Hepatocyte (in vitro differentiated cells): ENCODE measurements at regions not wholly inside any gene's neighbourhood (a gene's known extent, or its start where the extent isn't known, plus 50 kb on each side); places are given as distances from the start of the nearest gene placed in this dataset.
A peak's percentile ranks its signal among the peaks of the same experiment; 100 is the strongest.
"Not testable (repeated sequence)": the region's sequence is repeated elsewhere in the genome, so short reads cannot be mapped to it uniquely, and the experiment has no call there.

Experiments used
- DNase-seq: peaks from one replicate; pipeline ENCODE4 v3.0.0-alpha.2; 2016; ENCODE audit warnings: low spot score
- H2AFZ ChIP-seq: fragments of 200-600 bp; sonication (generic); 2 replicates; pipeline ENCODE4 v1.6.0; 2016; ENCODE audit warnings: antibody characterized with exemption, mild to moderate bottlenecking
- H3K27ac ChIP-seq: fragments of 200-600 bp; sonication (generic); 2 replicates; pipeline ENCODE4 v1.5.1; 2016; ENCODE audit warnings: mild to moderate bottlenecking
- H3K27me3 ChIP-seq: fragments of 200-600 bp; sonication (generic); 2 replicates; pipeline ENCODE4 v1.6.1; 2016
- H3K36me3 ChIP-seq: fragments of 200-600 bp; sonication (generic); replicated peaks from 2 replicates; pipeline ENCODE4 v1.5.1; 2016; ENCODE audit warnings: low read depth; ENCODE audit not compliant: insufficient read depth
- H3K4me1 ChIP-seq: fragments of 200-600 bp; sonication (generic); 2 replicates; pipeline ENCODE4 v1.5.1; 2016; ENCODE audit warnings: mild to moderate bottlenecking, moderate library complexity; ENCODE audit not compliant: insufficient read depth
- H3K4me2 ChIP-seq: fragments of 200-600 bp; sonication (generic); 2 replicates; pipeline ENCODE4 v1.6.0; 2016
- H3K4me3 ChIP-seq: fragments of 200-600 bp; sonication (generic); 2 replicates; pipeline ENCODE4 v1.5.1; 2016; ENCODE audit warnings: mild to moderate bottlenecking
- H3K79me2 ChIP-seq: fragments of 200-600 bp; sonication (generic); 2 replicates; pipeline ENCODE4 v1.6.0; 2017; ENCODE audit warnings: mild to moderate bottlenecking
- H3K9me2 ChIP-seq: fragments of 200-600 bp; sonication (generic); replicated peaks from 2 replicates; pipeline ENCODE4 v1.6.0; 2017; ENCODE audit warnings: mild to moderate bottlenecking; ENCODE audit not compliant: insufficient read depth
- H3K9me3 ChIP-seq: fragments of 200-600 bp; sonication (generic); 2 replicates; pipeline ENCODE4 v1.5.1; 2016; ENCODE audit warnings: low read depth, mild to moderate bottlenecking
- H4K20me1 ChIP-seq: fragments of 200-600 bp; sonication (generic); 2 replicates; pipeline ENCODE4 v1.6.0; 2016; ENCODE audit warnings: mild to moderate bottlenecking; ENCODE audit not compliant: insufficient read depth, poor library complexity, severe bottlenecking
- EZH2 ChIP-seq: fragments of 200-600 bp; sonication (generic); IDR thresholded peaks from 2 replicates; pipeline ENCODE4 v1.6.1; 2016; ENCODE audit warnings: antibody characterized with exemption, mild to moderate bottlenecking, borderline replicate concordance
- EZH2phosphoT487 ChIP-seq: fragments of 200-600 bp; sonication (generic); IDR thresholded peaks from one replicate; pipeline ENCODE4 v1.6.1; 2018; ENCODE audit warnings: antibody characterized with exemption, mild to moderate bottlenecking, low read depth, moderate library complexity; ENCODE audit not compliant: unreplicated experiment, severe bottlenecking
- WGBS: methylation state at CpG from one replicate; pipeline ENCODE4 v1.1.6; 2016; ENCODE audit warnings: low lambda C conversion rate; ENCODE audit errors: missing lambda C conversion rate; 5-methylcytosine and 5-hydroxymethylcytosine counted together
- TF ChIP-seq, protein P1 (sequence below): fragments of 200-600 bp; sonication (generic); IDR thresholded peaks from 2 replicates; pipeline ENCODE4 v1.5.1; 2016; ENCODE audit warnings: antibody characterized with exemption, mild to moderate bottlenecking; ENCODE audit not compliant: poor library complexity

DNA sequence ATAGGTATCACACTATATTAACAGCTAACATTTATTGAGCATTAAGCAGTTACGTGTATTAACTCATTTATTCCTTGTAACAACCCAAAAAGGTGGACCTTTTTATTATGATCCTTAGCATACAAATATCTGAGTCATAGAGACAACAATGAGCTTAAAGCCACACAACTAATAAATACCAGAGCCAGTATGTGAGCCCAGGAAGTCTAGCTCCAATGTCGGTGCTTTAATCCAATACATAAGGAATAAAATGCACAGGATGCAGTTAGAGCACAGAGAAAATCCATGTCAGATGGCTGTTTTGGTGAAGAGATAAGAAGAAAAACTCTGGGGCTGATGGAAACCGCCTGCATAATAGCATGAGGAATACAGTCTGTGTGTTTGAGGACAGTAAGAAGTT lies 888.6 kb downstream of the TMTC2 start:
- Histone ChIP-seq H3K36me3 (no peaks in the 10 kb centered on the region), H3K4me1 (no peaks in the 10 kb centered on the region), H3K9me2 (no peaks in the 10 kb centered on the region), H3K9me3 (no peaks in the 10 kb centered on the region), H2AFZ (no peak overlapping the region), H3K4me3 (no peak overlapping the region), H3K79me2 (no peaks in the 10 kb centered on the region), H3K27me3 (no peaks in the 10 kb centered on the region), H3K4me2 (no peak overlapping the region), H4K20me1 (no peaks in the 10 kb centered on the region), H3K27ac (no peak overlapping the region)
- DNase-seq, result no peak
- TF ChIP-seq EZH2 (no peak), EZH2phosphoT487 (no peak)
- TF ChIP-seq, protein P1, sequence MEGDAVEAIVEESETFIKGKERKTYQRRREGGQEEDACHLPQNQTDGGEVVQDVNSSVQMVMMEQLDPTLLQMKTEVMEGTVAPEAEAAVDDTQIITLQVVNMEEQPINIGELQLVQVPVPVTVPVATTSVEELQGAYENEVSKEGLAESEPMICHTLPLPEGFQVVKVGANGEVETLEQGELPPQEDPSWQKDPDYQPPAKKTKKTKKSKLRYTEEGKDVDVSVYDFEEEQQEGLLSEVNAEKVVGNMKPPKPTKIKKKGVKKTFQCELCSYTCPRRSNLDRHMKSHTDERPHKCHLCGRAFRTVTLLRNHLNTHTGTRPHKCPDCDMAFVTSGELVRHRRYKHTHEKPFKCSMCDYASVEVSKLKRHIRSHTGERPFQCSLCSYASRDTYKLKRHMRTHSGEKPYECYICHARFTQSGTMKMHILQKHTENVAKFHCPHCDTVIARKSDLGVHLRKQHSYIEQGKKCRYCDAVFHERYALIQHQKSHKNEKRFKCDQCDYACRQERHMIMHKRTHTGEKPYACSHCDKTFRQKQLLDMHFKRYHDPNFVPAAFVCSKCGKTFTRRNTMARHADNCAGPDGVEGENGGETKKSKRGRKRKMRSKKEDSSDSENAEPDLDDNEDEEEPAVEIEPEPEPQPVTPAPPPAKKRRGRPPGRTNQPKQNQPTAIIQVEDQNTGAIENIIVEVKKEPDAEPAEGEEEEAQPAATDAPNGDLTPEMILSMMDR, result no peak
- 57% methylated on average over 3 of the region's 3 CpGs for WGBS

DNA sequence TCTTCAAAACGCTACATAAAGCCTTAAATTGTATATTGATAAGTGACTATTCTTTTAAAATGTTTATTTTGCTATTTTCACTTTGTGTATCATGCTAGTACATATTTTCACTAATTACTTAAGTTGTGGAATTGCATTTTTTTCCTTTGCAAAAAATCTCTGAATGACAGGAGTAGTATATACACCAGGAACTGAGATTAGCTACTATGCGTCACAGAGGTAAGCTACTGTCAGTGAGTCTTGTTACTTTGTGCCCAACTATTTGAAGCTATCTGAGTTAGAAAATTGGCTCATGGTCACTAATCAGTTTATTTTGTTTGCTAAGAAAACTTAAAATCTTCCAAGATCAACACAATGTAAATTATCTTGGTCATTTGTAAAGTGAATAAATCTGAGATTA lies 887.4 kb downstream of the TMTC2 start:
- Histone ChIP-seq H3K27me3 (no peaks in the 10 kb centered on the region), H3K4me1 (no peaks in the 10 kb centered on the region), H3K4me2 (no peak overlapping the region), H3K27ac (peak overlapping the region; percentile 12), H4K20me1 (no peaks in the 10 kb centered on the region), H3K36me3 (no peaks in the 10 kb centered on the region), H2AFZ (no peak overlapping the region), H3K9me3 (no peaks in the 10 kb centered on the region), H3K4me3 (no peak overlapping the region), H3K9me2 (no peaks in the 10 kb centered on the region), H3K79me2 (no peaks in the 10 kb centered on the region)
- TF ChIP-seq EZH2, result no peak
- DNase-seq, result no peak
- WGBS, result 83% methylated on average over 2 of the region's 2 CpGs

DNA sequence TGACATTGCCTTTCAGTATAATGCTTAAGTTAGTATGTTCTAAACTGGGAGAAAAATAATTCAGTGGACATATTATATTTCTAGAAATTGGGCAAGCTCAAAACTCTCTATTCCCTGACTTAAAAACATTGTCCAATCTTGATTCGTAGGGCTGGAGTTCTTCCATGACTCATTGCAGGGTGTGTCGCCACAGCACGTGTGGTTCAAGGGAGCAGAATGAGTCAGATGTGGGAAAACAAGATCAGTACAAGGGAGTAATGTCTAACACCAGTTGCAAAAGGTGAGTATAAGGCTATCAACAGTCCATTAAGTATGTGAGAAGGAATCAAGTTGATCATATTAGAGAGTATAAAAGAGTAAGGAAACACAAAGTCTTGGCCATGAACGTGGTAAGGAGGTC lies 887.0 kb downstream of the TMTC2 start:
- no peak overlapping the region for H3K4me2 ChIP-seq

DNA sequence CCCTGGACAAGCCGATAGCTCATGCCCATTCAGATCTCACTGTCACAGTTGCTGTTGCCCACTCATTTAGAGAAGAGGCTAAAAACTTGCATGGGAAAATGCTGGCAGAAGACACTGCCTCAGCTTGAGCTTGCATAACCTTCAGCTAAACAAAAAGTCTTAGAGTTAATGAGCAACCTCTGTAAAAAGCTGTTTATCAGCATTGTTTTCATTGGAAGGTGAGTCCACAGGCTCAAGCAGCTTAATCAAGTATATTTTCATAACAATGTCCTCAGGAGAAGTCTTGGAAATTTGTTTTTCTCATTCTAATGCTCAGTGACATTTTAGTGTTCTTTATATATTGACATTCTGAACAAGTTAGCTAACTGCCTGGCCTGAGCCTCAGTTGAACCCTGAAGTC lies 872.9 kb downstream of the TMTC2 start:
- no peak for DNase-seq
- Histone ChIP-seq H3K9me2 (no peaks in the 10 kb centered on the region), H3K79me2 (no peaks in the 10 kb centered on the region), H4K20me1 (no peaks in the 10 kb centered on the region), H3K27ac (no peak overlapping the region), H3K4me1 (no peaks in the 10 kb centered on the region), H3K4me2 (no peak overlapping the region), H3K27me3 (no peaks in the 10 kb centered on the region), H3K4me3 (no peak overlapping the region), H3K36me3 (no peaks in the 10 kb centered on the region), H3K9me3 (no peaks in the 10 kb centered on the region), H2AFZ (no peak overlapping the region)
- TF ChIP-seq EZH2phosphoT487 (no peak), EZH2 (no peak)
- TF ChIP-seq, protein P1, result no peak
- 94% methylated on average over 1 of the region's 1 CpG for WGBS

More for the DNA sequence above, 887.0 kb downstream of the TMTC2 start:
- 46% methylated on average over 4 of the region's 4 CpGs for WGBS
- no peaks in the 10 kb centered on the region for H3K79me2 ChIP-seq
- no peaks in the 10 kb centered on the region for H3K4me1 ChIP-seq
- DNase-seq, result peak; percentile 73
- no peak overlapping the region for H2AFZ ChIP-seq
- no peaks in the 10 kb centered on the region for H4K20me1 ChIP-seq
- no peak overlapping the region for H3K4me3 ChIP-seq
- no peaks in the 10 kb centered on the region for H3K9me2 ChIP-seq
- no peak for TF ChIP-seq EZH2phosphoT487
- no peak for TF ChIP-seq EZH2
- TF ChIP-seq, protein P1, result no peak
- no peaks in the 10 kb centered on the region for H3K36me3 ChIP-seq
- peak overlapping the region; percentile 12 for H3K27ac ChIP-seq
- no peaks in the 10 kb centered on the region for H3K9me3 ChIP-seq
- no peaks in the 10 kb centered on the region for H3K27me3 ChIP-seq

DNA sequence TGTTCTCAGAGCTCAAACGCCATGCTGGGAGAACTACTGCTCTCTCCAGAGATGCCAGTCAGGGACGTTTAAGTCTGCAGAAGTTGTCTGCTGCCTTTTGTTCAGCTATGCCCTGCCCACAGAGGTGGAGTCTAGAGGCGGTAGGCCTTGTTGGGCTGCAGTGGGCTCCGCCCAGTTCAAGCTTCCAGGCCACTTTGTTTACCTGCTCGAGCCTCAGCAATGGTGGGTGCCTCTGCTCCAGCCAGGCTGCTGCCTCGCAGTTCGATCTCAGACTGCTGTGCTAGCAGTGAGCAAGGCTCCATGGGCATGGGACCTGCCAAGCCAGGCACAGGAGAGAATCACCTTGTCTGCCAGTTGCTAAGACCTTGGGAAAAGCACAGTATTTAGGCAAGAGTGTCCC lies 869.3 kb downstream of the TMTC2 start:
- H3K4me1 ChIP-seq, H3K79me2 ChIP-seq, H3K9me2 ChIP-seq, H3K36me3 ChIP-seq, H2AFZ ChIP-seq, DNase-seq, H3K4me2 ChIP-seq, H4K20me1 ChIP-seq, H3K9me3 ChIP-seq, H3K27ac ChIP-seq, H3K27me3 ChIP-seq, H3K4me3 ChIP-seq: not testable (repeated sequence)
- WGBS, result 85% methylated on average over 7 of the region's 7 CpGs
